K562 (cell line): ENCODE measurements at regions not wholly inside any gene's neighbourhood (a gene's known extent, or its start where the extent isn't known, plus 50 kb on each side); places are given as distances from the start of the nearest gene placed in this dataset.

Experiments
- ATAC-seq: fragments of 200-7000 bp; cut with Tn5 transposase; 3 replicates; pipeline ENCODE4 v1.9.1; 2020; ENCODE audit warnings: moderate library complexity
- BruUV-seq: library from RNA; stranded (reverse); fragments of 400-500 nt; replicated peaks from 2 replicates; lab custom pipeline; 2021; lab: Mats Ljungman, UMichigan
- CTCF ChIA-PET: fragments of 300-600 bp; formaldehyde crosslinking; extraction: SDS; loops from one replicate; lab custom pipeline; 2021; ENCODE audit warnings: low intra/inter-chr PET ratio; lab: Yijun Ruan, JAX
- POLR2A ChIA-PET: fragments of 300-600, 350-650 bp; sonication (Branson Sonifier 250); formaldehyde crosslinking; extraction: SDS; loops from one replicate; lab custom pipeline; 2021; ENCODE audit warnings: antibody characterized with exemption, inconsistent platforms; lab: Yijun Ruan, JAX
- DNase-seq, 4 experiments: peaks; one replicate each; pipeline versions ENCODE4 v3.0.0 to v3.0.0-alpha.2; 2011 to 2018; ENCODE audit warnings: low spot score in 3 of 4, mixed read lengths in 3 of 4; ENCODE audit errors: extremely low read depth in 1 of 4
- FAIRE-seq: peaks from 2 replicates; lab custom pipeline; 2011; peaks lifted over from hg19 to GRCh38; lab: Jason Lieb, UNC
- H2AFZ ChIP-seq: 2 replicates; pipeline ENCODE4 v1.6.0; 2011; ENCODE audit warnings: low read depth, low read length, control low read depth, inconsistent platforms
- H3K27ac ChIP-seq: fragments of 200-600 bp; 3 replicates; pipeline ENCODE4 v1.8.0; 2011; ENCODE audit warnings: low read depth, mild to moderate bottlenecking, control low read depth, inconsistent platforms, low read length, moderate library complexity, mixed read lengths; ENCODE audit errors: extremely low read depth
- H3K27me3 ChIP-seq, 2 experiments: fragments of 300-600 bp in 1 of 2; 2 replicates in 1 of 2; 3 replicates in 1 of 2; pipeline versions ENCODE4 v1.6.0 to v1.8.0; 2011; ENCODE audit warnings: inconsistent platforms in 2 of 2, low read length in 2 of 2, mild to moderate bottlenecking in 1 of 2, mixed read lengths in 1 of 2, moderate library complexity in 1 of 2; ENCODE audit not compliant: control insufficient read depth in 2 of 2, insufficient read depth in 2 of 2
- H3K36me3 ChIP-seq: fragments of 300-600 bp; 3 replicates; pipeline ENCODE4 v1.8.0; 2011; ENCODE audit warnings: mild to moderate bottlenecking, low read length, inconsistent platforms; ENCODE audit not compliant: control insufficient read depth, insufficient read depth
- H3K4me1 ChIP-seq, 2 experiments: fragments of 200-600 bp in 1 of 2; replicated peaks in 1 of 2; 2 replicates in 1 of 2; 3 replicates in 1 of 2; pipeline versions ENCODE4 v1.5.1 to v1.8.0; 2011; ENCODE audit warnings: inconsistent platforms in 2 of 2, low read length in 2 of 2, mild to moderate bottlenecking in 1 of 2, mixed read lengths in 1 of 2, moderate library complexity in 1 of 2; ENCODE audit not compliant: control insufficient read depth in 2 of 2, insufficient read depth in 2 of 2
- H3K4me2 ChIP-seq: 2 replicates; pipeline ENCODE4 v1.6.1; 2011; ENCODE audit warnings: low read length, control low read depth, inconsistent platforms, mixed read lengths; ENCODE audit not compliant: insufficient read depth
- H3K4me3 ChIP-seq: fragments of 200-600 bp; sonication (generic), shearing (Covaris generic); 2 replicates; pipeline ENCODE4 v1.5.1; 2016; ENCODE audit warnings: control low read depth, inconsistent platforms
- H3K79me2 ChIP-seq: fragments of 200-600 bp; 3 replicates; pipeline ENCODE4 v1.8.0; 2011; ENCODE audit warnings: low read length, inconsistent platforms; ENCODE audit not compliant: control insufficient read depth, insufficient read depth
- H3K9ac ChIP-seq, 2 experiments: 2 replicates each; pipeline versions ENCODE4 v1.6.0 to v1.6.1; 2011; ENCODE audit warnings: low read depth in 2 of 2, low read length in 2 of 2, control low read depth in 1 of 2, inconsistent platforms in 1 of 2, mild to moderate bottlenecking in 1 of 2, mixed read lengths in 1 of 2; ENCODE audit not compliant: insufficient read depth in 1 of 2
- H3K9me1 ChIP-seq: one replicate; pipeline ENCODE4 v1.6.0; 2011; ENCODE audit warnings: inconsistent platforms, mild to moderate bottlenecking, low read length, moderate library complexity; ENCODE audit not compliant: control insufficient read depth, insufficient read depth
- H3K9me3 ChIP-seq: replicated peaks from 2 replicates; pipeline ENCODE4 v1.5.1; 2011; ENCODE audit warnings: low read depth, low read length, inconsistent platforms; ENCODE audit not compliant: control insufficient read depth, insufficient read depth
- H4K20me1 ChIP-seq: replicated peaks from 2 replicates; pipeline ENCODE4 v1.6.1; 2011; ENCODE audit warnings: low read length, inconsistent platforms, mixed read lengths; ENCODE audit not compliant: control insufficient read depth, insufficient read depth
- BCL6 ChIP-seq: fragments of 250-450 bp; sonication (Bioruptor Pico); IDR thresholded peaks from 2 replicates; pipeline ENCODE4 v1.4.0; 2020
- DPF2 ChIP-seq: fragments of 450-650 bp; IDR thresholded peaks from 2 replicates; pipeline ENCODE4 v1.6.1; 2016
- GABPB2 ChIP-seq: fragments of 250-450 bp; sonication (Bioruptor Pico); conservative IDR thresholded peaks from 2 replicates; pipeline ENCODE4 v1.5.1; 2021; ENCODE audit warnings: mild to moderate bottlenecking
- MBD2 ChIP-seq: sonication (generic); IDR thresholded peaks from 2 replicates; pipeline ENCODE4 v1.6.1; 2016; ENCODE audit warnings: low read depth, borderline replicate concordance
- RBM15 ChIP-seq: fragments of 200-400 bp; formaldehyde crosslinking; IDR thresholded peaks from 2 replicates; pipeline ENCODE4 v1.6.1; 2018; ENCODE audit warnings: mild to moderate bottlenecking, low read length, moderate library complexity; ENCODE audit not compliant: insufficient read depth
- RHOXF2B ChIP-seq: fragments of 250-450 bp; sonication (Bioruptor Pico); conservative IDR thresholded peaks from 2 replicates; pipeline ENCODE4 v1.5.1; 2021
- SMAD1 ChIP-seq: fragments of 150-350 bp; IDR thresholded peaks from 2 replicates; pipeline ENCODE4 v1.6.1; 2014; ENCODE audit warnings: low read length, low read depth; ENCODE audit not compliant: partially characterized antibody
- TBL1XR1 ChIP-seq, 2 experiments: IDR thresholded peaks; 2 replicates each; pipeline ENCODE4 v1.6.1; 2012; ENCODE audit warnings: improper control_type of control experiment in 2 of 2, low read length in 2 of 2, mild to moderate bottlenecking in 1 of 2
- ZFX ChIP-seq: sonication (generic); formaldehyde crosslinking; IDR thresholded peaks from 2 replicates; pipeline ENCODE4 v1.8.0; 2022; ENCODE audit warnings: mild to moderate bottlenecking, missing genetic modification reagents, moderate library complexity
- ZNF282 ChIP-seq: sonication (generic); formaldehyde crosslinking; IDR thresholded peaks from 2 replicates; pipeline ENCODE4 v1.8.1; 2023; ENCODE audit warnings: missing genetic modification reagents
- ZNF57 ChIP-seq: fragments of 450-650 bp; formaldehyde crosslinking; IDR thresholded peaks from 2 replicates; pipeline ENCODE4 v1.4.0; 2020; ENCODE audit warnings: mild to moderate bottlenecking, moderate library complexity
- ZNF583 ChIP-seq: fragments of 250-450 bp; sonication (Bioruptor Pico); IDR thresholded peaks from 2 replicates; pipeline ENCODE4 v1.4.0; 2020
- ZSCAN32 ChIP-seq: fragments of 450-650 bp; formaldehyde crosslinking; IDR thresholded peaks from 2 replicates; pipeline ENCODE4 v1.4.0; 2020; ENCODE audit warnings: mild to moderate bottlenecking, moderate library complexity
- WGBS: fragments of 100-300 bp; shearing (Covaris generic); methylation state at CpG from one replicate; pipeline ENCODE4 v1.1.6; 2016; ENCODE audit warnings: low coverage, mixed read lengths; ENCODE audit not compliant: insufficient coverage; ENCODE audit errors: missing lambda C conversion rate; 5-methylcytosine and 5-hydroxymethylcytosine counted together
- in situ Hi-C: fragments of 300-500 bp; cut with MboI; formaldehyde crosslinking; loops from 4 replicates; pipeline ENCODE4 v1.15.0; 2018; ENCODE audit warnings: inconsistent platforms, mixed read lengths
- intact Hi-C: fragments of 100-400 bp; cut with micrococcal nuclease; formaldehyde crosslinking; loops from 2 replicates; pipeline ENCODE4 v1.14.2; 2022
- TF ChIP-seq, protein P1 (sequence below): sonication (generic); formaldehyde crosslinking; IDR thresholded peaks from 2 replicates; pipeline ENCODE4 v1.8.0; 2022; ENCODE audit warnings: missing genetic modification reagents, mild to moderate bottlenecking, borderline replicate concordance
- TF ChIP-seq, protein P2 (sequence below): fragments of 250-450 bp; sonication (Bioruptor Pico); IDR thresholded peaks from 2 replicates; pipeline ENCODE4 v1.5.0; 2021

DNA sequence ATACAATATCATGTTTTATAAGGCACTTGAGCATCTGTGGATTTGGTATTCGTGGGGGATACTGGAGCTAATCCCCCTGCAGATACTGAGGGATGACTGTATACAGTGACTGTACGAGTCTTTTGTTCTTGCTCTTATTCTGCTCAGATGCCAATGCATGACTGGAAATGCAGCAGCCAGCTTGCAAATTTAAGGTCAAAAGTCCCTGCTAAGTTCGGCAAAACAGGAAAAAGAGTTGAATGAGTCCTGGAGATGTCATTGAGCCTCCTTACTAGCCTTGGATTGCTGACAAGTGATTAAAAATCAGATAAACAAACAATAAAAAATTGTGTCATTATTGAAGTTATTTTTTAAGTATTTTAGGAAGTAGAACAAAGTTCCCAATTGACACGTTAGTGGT is 599.3 kb upstream of the IMPG1 start (continued):
- TF ChIP-seq ZNF583 (CRISPR knock-in tag), result no peak
- TF ChIP-seq RHOXF2B (CRISPR knock-in tag), result no peak
- TF ChIP-seq, protein P1, sequence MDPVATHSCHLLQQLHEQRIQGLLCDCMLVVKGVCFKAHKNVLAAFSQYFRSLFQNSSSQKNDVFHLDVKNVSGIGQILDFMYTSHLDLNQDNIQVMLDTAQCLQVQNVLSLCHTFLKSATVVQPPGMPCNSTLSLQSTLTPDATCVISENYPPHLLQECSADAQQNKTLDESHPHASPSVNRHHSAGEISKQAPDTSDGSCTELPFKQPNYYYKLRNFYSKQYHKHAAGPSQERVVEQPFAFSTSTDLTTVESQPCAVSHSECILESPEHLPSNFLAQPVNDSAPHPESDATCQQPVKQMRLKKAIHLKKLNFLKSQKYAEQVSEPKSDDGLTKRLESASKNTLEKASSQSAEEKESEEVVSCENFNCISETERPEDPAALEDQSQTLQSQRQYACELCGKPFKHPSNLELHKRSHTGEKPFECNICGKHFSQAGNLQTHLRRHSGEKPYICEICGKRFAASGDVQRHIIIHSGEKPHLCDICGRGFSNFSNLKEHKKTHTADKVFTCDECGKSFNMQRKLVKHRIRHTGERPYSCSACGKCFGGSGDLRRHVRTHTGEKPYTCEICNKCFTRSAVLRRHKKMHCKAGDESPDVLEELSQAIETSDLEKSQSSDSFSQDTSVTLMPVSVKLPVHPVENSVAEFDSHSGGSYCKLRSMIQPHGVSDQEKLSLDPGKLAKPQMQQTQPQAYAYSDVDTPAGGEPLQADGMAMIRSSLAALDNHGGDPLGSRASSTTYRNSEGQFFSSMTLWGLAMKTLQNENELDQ (CRISPR knock-in tag), result no peak
- TF ChIP-seq ZFX (CRISPR knock-in tag), result no peak
- TF ChIP-seq, protein P2, sequence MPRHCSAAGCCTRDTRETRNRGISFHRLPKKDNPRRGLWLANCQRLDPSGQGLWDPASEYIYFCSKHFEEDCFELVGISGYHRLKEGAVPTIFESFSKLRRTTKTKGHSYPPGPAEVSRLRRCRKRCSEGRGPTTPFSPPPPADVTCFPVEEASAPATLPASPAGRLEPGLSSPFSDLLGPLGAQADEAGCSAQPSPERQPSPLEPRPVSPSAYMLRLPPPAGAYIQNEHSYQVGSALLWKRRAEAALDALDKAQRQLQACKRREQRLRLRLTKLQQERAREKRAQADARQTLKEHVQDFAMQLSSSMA (CRISPR knock-in tag), result no peak
- TF ChIP-seq RBM15, result no peak
- TF ChIP-seq, all 486 proteins: peak for 0

DNA sequence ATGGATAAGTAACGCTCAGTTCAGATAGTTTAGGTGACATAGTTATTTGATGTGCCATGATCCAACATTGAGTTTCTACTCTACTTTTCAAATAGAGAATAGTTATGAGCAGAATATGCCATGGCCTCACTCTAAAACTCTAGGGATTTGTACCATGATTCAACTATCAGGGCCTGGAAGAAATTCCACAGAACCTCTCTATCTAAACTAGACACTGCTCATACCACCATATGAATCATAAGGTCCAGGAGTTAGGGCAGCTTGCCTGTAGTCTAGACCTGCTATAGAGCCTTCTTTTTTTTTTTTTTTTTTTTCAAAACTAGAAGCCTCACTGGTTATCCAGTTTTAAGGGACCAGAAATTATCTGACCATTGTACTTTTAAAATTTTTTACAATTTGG is 571.8 kb upstream of the IMPG1 start:
- POLR2A ChIA-PET, result no interaction called here
- Histone ChIP-seq H3K9me3 (no peaks in the 10 kb centered on the region; the same call in 1 of the 2 replicates), H3K4me3 (no peak overlapping the region), H3K9me1 (no peaks in the 10 kb centered on the region), H3K4me2 (no peak overlapping the region), H3K79me2 (no peaks in the 10 kb centered on the region), H4K20me1 (no peaks in the 10 kb centered on the region), H3K27ac (no peak overlapping the region), H2AFZ (no peak overlapping the region), H3K27me3 (no peaks in the 10 kb centered on the region), H3K9ac (no peak overlapping the region), H3K36me3 (no peaks in the 10 kb centered on the region), H3K4me1 (no peaks in the 10 kb centered on the region)
- intact Hi-C loops, result no loop called here
- no peak for ATAC-seq
- TF ChIP-seq MBD2 (no peak), BCL6 (CRISPR knock-in tag) (no peak), GABPB2 (CRISPR knock-in tag) (no peak), TBL1XR1 (IDR thresholded peaks at IDR 0.05; ENCODE audit: low read length in 2 of 2) (no peak), ZSCAN32 (CRISPR knock-in tag) (no peak), ZNF57 (no peak), DPF2 (no peak), ZNF282 (CRISPR knock-in tag) (no peak), SMAD1 (no peak)
- FAIRE-seq, result no peak
- in situ Hi-C loops, result no loop called here
- BruUV-seq, result no TSS peak
- 0% methylated on average over 1 of the region's 1 CpG for WGBS
- DNase-seq, result no peak
- CTCF ChIA-PET, result no interaction called here
